HG02970 (cell line): ENCODE measurements at regions not wholly inside any gene's neighbourhood (a gene's known extent, or its start where the extent isn't known, plus 50 kb on each side); places are given as distances from the start of the nearest gene placed in this dataset.

ENCODE experiments used
- ATAC-seq: cut with Tn5 transposase; IDR thresholded peaks from one replicate; pipeline ENCODE4 v1.9.1; 2021; ENCODE audit warnings: mild to moderate bottlenecking, moderate library complexity, moderate number of reproducible peaks; ENCODE audit not compliant: unreplicated experiment, low FRiP score

- no peak for ATAC-seq
Measured at GRCh38 chr3:95926904-95927501, 887.4 kb upstream of the EPHA6 start.

- ATAC-seq: no peak
Measured at GRCh38 chr3:95934181-95934580, 880.2 kb upstream of the EPHA6 start.

DNA sequence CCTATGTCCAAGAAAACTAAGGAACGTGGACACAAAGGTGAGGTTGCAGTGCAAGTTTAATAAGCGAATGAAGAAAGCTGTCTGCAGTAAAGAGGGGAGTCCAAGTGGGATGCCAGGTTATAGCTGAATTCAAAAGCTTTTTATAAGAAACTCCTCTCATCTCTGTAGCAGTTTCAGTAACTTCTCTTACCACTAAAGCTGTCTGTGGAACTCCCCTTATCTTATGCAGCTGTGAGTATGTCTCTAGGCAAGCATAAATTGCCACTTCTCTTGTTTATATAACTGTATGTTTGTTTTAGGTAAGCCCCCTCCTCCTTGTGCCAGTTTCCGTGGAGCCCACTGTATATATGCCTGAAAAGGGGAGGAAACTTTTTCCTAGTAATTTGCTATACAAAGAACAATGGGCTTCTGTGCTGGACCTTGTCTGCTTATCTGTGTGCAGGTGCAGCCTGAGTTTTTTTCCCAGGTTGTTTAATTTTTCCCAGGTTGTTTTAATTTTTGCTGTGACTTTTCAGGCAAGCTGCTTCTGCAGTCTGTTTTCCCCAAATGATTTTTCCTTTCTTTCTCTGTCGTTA, 875.1 kb upstream of the EPHA6 start:
- ATAC-seq: no peak

GRCh38 chr3:95965704-95966336, 848.6 kb upstream of the EPHA6 start:
- ATAC-seq: no peak

GRCh38 chr3:95971573-95971972, 842.8 kb upstream of the EPHA6 start:
- no peak for ATAC-seq

- no peak for ATAC-seq
Measured at GRCh38 chr3:95994338-95994737, 820.1 kb upstream of the EPHA6 start.

DNA sequence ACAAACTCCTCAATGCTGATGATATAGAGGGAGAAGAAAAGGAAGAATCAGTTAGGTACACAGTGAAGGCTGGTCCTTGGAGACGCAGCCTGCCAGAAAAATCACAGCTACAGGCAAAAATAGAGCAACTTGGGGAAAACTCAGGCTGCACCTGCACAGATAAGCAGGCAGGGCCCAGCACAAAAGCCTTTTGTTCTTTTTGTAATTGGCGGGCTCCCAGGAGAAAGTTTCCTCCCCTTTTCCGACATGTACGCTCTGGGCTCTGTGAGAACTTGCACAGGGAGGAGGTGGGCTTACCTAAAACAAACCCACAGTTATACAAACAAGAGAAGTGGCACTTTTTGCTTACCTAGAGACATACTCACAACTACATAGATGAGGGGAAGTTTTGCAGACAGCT, 813.4 kb upstream of the EPHA6 start:
- no peak for ATAC-seq

GRCh38 chr3:96007650-96008195, 806.7 kb upstream of the EPHA6 start:
- ATAC-seq: no peak

GRCh38 chr3:96012939-96013338, 801.5 kb upstream of the EPHA6 start:
- ATAC-seq: no peak

DNA sequence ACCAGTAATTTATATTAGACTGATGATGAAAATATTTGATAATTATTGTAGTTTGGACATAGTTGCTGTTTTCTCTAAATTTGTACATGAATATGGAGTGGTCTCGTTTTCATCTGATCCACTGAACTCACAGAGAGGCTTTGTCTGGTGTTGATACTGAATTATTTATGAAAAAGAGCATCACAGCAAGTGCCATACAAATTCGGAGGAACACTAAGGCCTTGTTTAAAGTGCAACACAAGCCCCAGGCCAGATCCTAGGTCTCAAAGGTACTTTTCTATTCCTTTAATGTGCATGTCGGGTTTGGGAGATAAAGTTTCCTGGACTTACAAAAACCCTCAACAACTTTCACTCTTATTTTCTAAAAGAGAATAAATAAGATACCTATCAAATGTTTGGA, 796.8 kb upstream of the EPHA6 start:
- no peak for ATAC-seq

GRCh38 chr3:96022676-96023075, 791.7 kb upstream of the EPHA6 start:
- no peak for ATAC-seq

DNA sequence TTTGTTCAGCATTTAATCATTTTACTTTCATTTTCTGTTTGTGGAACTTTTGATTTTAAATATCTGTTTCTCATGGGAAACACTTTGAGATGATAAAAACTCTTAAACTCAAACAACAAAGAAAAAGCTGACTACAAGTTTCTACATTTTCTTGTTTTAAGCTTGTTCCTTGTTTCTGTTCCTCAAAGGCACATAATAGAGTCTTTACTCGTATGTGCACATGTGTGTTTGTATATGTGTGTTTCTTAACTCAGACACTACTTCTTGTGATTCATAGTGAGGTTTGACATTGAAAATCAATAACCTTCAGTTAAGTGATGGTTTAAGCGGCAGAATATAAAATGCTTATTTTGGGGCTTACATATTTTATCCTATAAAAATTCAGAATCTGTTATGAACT, 786.7 kb upstream of the EPHA6 start:
- ATAC-seq: no peak

- ATAC-seq: no peak
Measured at GRCh38 chr3:96039632-96040031, 774.8 kb upstream of the EPHA6 start.

GRCh38 chr3:96059301-96059700, 755.1 kb upstream of the EPHA6 start:
- no peak for ATAC-seq

DNA sequence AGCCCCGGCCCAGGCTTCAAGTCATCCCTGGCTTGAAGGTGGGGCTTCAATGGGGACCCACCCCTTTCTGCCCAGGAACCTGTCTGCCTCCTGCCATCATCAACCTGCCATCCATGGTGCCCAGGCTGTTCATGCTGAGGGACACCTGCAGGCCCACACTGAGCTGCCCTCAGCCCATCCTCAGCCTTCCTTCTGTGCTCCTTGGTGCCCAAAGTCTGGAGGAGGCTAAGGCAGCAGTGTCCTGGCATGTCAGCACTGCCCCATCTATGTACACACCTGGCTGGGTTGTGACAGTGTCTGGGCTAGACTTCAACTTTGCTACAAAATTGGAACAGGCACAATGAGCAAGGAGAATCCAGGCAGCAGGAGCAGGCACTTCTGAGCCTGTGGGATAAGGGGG, 745.3 kb upstream of the EPHA6 start:
- ATAC-seq: no peak

- no peak for ATAC-seq
Measured at GRCh38 chr3:96070678-96071077, 743.7 kb upstream of the EPHA6 start.

- ATAC-seq: no peak
Measured at GRCh38 chr3:96071097-96071496, 743.3 kb upstream of the EPHA6 start.

- no peak for ATAC-seq
Measured at GRCh38 chr3:96072226-96072625, 742.2 kb upstream of the EPHA6 start.

DNA sequence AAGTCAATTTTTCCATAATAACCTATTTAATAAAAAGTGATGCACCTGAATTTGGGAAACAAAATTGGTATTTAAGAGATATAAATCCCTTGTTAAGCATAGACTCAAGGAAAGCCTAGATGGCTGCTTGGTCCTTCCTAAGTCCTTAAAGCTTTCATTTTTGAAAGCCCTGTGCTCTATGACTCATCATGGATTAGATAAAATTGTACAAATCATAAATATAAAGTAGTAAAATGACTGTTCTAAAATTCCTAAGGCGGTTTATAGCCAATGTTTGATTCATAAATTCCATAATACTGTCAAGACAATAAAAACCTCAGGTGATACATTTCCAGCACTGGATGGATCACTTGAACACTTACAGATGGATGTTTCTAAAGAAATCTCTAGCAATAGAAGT, 730.8 kb upstream of the EPHA6 start:
- ATAC-seq: no peak

- ATAC-seq: no peak
Measured at GRCh38 chr3:96086018-96086417, 728.4 kb upstream of the EPHA6 start.

DNA sequence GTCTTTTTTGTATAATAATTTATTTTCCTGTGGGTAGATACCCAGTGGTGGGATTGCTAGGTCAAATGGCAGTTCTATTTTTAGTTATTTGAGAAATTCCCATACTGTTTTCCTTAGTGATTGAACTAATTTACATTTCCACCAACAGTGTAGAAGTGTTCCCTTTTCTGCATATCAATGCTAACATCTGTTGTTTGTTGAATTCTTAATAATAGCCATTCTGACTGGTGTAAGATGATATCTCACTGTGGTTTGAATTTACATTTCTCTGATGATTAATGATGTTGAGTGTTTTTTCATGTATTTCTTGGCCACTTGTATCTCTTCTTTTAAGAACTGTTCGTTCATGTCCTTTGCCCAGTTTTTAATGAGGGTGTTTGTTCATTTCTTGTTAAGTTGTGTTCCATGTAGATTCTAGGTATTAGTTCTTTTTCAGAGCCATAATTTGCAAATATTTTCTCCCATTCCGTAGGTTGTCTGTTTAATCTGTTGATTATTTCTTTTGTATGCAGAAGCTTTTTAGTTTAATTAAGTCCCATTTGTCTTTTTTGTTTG, 713.3 kb upstream of the EPHA6 start:
- ATAC-seq: no peak

- no peak for ATAC-seq
Measured at GRCh38 chr3:96106701-96107100, 707.7 kb upstream of the EPHA6 start.
